ENCODE measurements at regions not wholly inside any gene's neighbourhood (a gene's known extent, or its start where the extent isn't known, plus 50 kb on each side); places are given as distances from the start of the nearest gene placed in this dataset.

- H3K27me3 ChIP-seq (ENCODE audit: control insufficient read depth, insufficient read depth, low read length): no peaks in the 10 kb centered on the region
- no peak overlapping the region for H3K9ac ChIP-seq
- H3K4me3 ChIP-seq (ENCODE audit: low read depth, low read length): no peak overlapping the region
- H3K9me3 ChIP-seq (ENCODE audit: control insufficient read depth, low read length): no peaks in the 10 kb centered on the region
- no peaks in the 10 kb centered on the region for H3K4me1 ChIP-seq
- H3K4me2 ChIP-seq (ENCODE audit: low read length): no peak overlapping the region
- no peaks in the 10 kb centered on the region for H3K36me3 ChIP-seq (ENCODE audit: control insufficient read depth, insufficient read depth, low read length)
- H3K27ac ChIP-seq: no peak overlapping the region
- H2AFZ ChIP-seq: no peak overlapping the region
- H3K79me2 ChIP-seq: no peaks in the 10 kb centered on the region
- TF ChIP-seq CTCF (IDR thresholded peaks at IDR 0.05): no peak
These were observed 461.7 kb upstream of the DYNLRB2 start for GRCh38 chr16:80079072-80079471.

- H3K27me3 ChIP-seq (ENCODE audit: control insufficient read depth, insufficient read depth, low read length): no peaks in the 10 kb centered on the region
- no peak for TF ChIP-seq CTCF (IDR thresholded peaks at IDR 0.05)
- H3K4me2 ChIP-seq (ENCODE audit: low read length): no peak overlapping the region
- no peak overlapping the region for H3K27ac ChIP-seq
- no peaks in the 10 kb centered on the region for H3K36me3 ChIP-seq (ENCODE audit: control insufficient read depth, insufficient read depth, low read length)
- no peak overlapping the region for H3K4me3 ChIP-seq (ENCODE audit: low read depth, low read length)
- no peaks in the 10 kb centered on the region for H3K79me2 ChIP-seq
- H3K9me3 ChIP-seq (ENCODE audit: control insufficient read depth, low read length): no peaks in the 10 kb centered on the region
- H2AFZ ChIP-seq: no peak overlapping the region
- H3K4me1 ChIP-seq: no peaks in the 10 kb centered on the region
- H3K9ac ChIP-seq: no peak overlapping the region
These were observed 463.1 kb upstream of the DYNLRB2 start for GRCh38 chr16:80077696-80078095.

- H3K9ac ChIP-seq: no peak overlapping the region
These were observed 466.5 kb upstream of the DYNLRB2 start for GRCh38 chr16:80074329-80074728.

DNA sequence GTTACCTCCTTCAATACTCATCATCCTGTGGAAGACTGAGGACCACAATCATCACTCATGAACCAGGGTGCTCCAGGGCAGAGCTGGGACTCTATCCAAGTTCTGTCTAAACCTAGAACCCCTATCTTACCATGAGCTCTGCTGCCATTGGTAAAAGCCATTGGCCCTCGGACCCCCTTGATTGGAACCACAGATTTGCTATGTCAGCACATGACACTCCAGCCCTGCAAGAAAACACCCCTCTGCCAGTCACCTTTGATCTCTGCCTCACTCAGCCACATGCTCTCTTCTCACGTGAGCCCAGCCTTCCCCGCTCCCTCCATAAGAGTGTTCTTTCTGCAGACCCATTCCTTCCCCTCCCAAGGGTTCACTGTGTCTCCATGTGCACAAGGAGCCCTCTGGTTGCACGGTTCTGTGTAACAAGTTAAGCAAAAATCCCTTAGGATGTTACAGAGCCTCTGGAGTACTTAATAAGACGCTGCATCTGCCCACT lies 468.8 kb upstream of the DYNLRB2 start:
- TF ChIP-seq CTCF (IDR thresholded peaks at IDR 0.05): no peak

More at GRCh38 chr16:80074329-80074728, 466.5 kb upstream of the DYNLRB2 start:
- H3K4me2 ChIP-seq (ENCODE audit: low read length): no peak overlapping the region
- H3K27me3 ChIP-seq (ENCODE audit: control insufficient read depth, insufficient read depth, low read length): no peaks in the 10 kb centered on the region
- H3K4me1 ChIP-seq: no peaks in the 10 kb centered on the region
- no peak overlapping the region for H2AFZ ChIP-seq
- no peaks in the 10 kb centered on the region for H3K9me3 ChIP-seq (ENCODE audit: control insufficient read depth, low read length)
- H3K4me3 ChIP-seq (ENCODE audit: low read depth, low read length): no peak overlapping the region
- no peak for TF ChIP-seq CTCF (IDR thresholded peaks at IDR 0.05)
- H3K36me3 ChIP-seq (ENCODE audit: control insufficient read depth, insufficient read depth, low read length): no peaks in the 10 kb centered on the region
- H3K79me2 ChIP-seq: no peaks in the 10 kb centered on the region
- H3K27ac ChIP-seq: no peak overlapping the region

DNA sequence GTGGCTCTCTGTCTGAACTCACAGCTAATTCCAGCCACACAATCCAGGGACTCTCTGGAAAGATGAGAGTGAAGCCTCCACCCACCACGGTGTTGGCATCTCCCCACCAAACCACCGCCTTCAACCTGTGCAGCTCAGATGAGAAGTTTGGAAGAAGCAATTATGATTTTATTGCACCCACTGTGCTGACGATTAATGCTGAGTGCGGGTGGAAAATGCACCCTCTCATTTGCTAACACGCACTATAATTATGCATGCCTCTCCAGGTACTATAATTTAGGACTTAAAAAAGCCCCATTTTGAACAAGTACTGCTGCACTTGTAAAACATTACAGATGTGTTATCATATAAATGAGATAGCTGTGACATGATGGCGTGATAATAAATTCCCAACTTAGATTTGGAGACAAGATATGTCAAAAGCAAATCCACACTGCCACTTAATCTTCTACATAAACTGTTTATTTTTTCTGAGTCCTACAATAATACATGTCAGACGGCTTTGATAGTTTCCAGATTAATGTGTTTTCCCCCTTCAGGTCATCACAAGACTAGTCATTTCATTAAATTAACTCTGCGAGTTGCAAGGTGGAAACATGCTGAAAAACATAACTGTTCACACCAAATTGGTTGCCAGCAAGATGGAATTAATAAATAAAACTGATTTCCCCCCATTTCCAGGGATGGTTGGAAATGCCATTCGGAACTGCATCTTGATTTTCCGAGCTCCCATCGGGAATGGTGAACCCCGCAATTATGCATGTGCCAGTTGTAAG lies 466.5 kb upstream of the MAF start:
- Histone ChIP-seq H3K4me2 (ENCODE audit: low read length) (no peak overlapping the region), H3K4me1 (no peaks in the 10 kb centered on the region), H3K79me2 (no peaks in the 10 kb centered on the region), H3K36me3 (ENCODE audit: control insufficient read depth, insufficient read depth, low read length) (no peaks in the 10 kb centered on the region), H3K9ac (no peak overlapping the region), H3K9me3 (ENCODE audit: control insufficient read depth, low read length) (no peaks in the 10 kb centered on the region), H2AFZ (no peak overlapping the region), H3K27ac (no peak overlapping the region), H3K27me3 (ENCODE audit: control insufficient read depth, insufficient read depth, low read length) (no peaks in the 10 kb centered on the region), H3K4me3 (ENCODE audit: low read depth, low read length) (no peak overlapping the region)
- no peak for TF ChIP-seq CTCF (IDR thresholded peaks at IDR 0.05)

More for the DNA sequence above, 468.8 kb upstream of the DYNLRB2 start:
- H3K9ac ChIP-seq: no peak overlapping the region
- no peak overlapping the region for H3K4me2 ChIP-seq (ENCODE audit: low read length)
- no peaks in the 10 kb centered on the region for H3K27me3 ChIP-seq (ENCODE audit: control insufficient read depth, insufficient read depth, low read length)
- H3K27ac ChIP-seq: no peak overlapping the region
- H2AFZ ChIP-seq: no peak overlapping the region
- H3K4me3 ChIP-seq (ENCODE audit: low read depth, low read length): no peak overlapping the region
- H3K9me3 ChIP-seq (ENCODE audit: control insufficient read depth, low read length): no peaks in the 10 kb centered on the region
- no peaks in the 10 kb centered on the region for H3K4me1 ChIP-seq
- H3K79me2 ChIP-seq: no peaks in the 10 kb centered on the region
- no peaks in the 10 kb centered on the region for H3K36me3 ChIP-seq (ENCODE audit: control insufficient read depth, insufficient read depth, low read length)

Measured in parathyroid adenoma (tissue), 2 donors.